ENCODE measurements at regions not wholly inside any gene's neighbourhood (a gene's known extent, or its start where the extent isn't known, plus 50 kb on each side); places are given as distances from the start of the nearest gene placed in this dataset.
"Not testable (repeated sequence)": the region's sequence is repeated elsewhere in the genome, so short reads cannot be mapped to it uniquely, and the experiment has no call there.

- TF ChIP-seq ZFX (IDR thresholded peaks at IDR 0.05) (no peak), CTCF (conservative IDR thresholded peaks at IDR 0.05) (no peak)
- H3K27ac ChIP-seq: no peak overlapping the region
Measured at GRCh38 chr16:86255966-86256365, 254.4 kb upstream of the FOXF1 start.

GRCh38 chr16:86256995-86257394 lies 253.3 kb upstream of the FOXF1 start:
- no peak overlapping the region for H3K27ac ChIP-seq
- TF ChIP-seq CTCF (conservative IDR thresholded peaks at IDR 0.05): no peak
- TF ChIP-seq ZFX (IDR thresholded peaks at IDR 0.05): no peak

GRCh38 chr16:86257546-86257945 lies 252.8 kb upstream of the FOXF1 start:
- no peak overlapping the region for H3K27ac ChIP-seq
- no peak for TF ChIP-seq CTCF (conservative IDR thresholded peaks at IDR 0.05)
- TF ChIP-seq ZFX (IDR thresholded peaks at IDR 0.05): no peak

- TF ChIP-seq ZFX (IDR thresholded peaks at IDR 0.05) (no peak), CTCF (conservative IDR thresholded peaks at IDR 0.05) (no peak)
- no peak overlapping the region for H3K27ac ChIP-seq
Measured at GRCh38 chr16:86258713-86259112, 251.6 kb upstream of the FOXF1 start.

GRCh38 chr16:86259499-86259898 lies 250.8 kb upstream of the FOXF1 start:
- TF ChIP-seq ZFX (IDR thresholded peaks at IDR 0.05) (no peak), CTCF (conservative IDR thresholded peaks at IDR 0.05) (no peak)

GRCh38 chr16:86261379-86261778 lies 248.9 kb upstream of the FOXF1 start:
- H3K27ac ChIP-seq: no peak overlapping the region
- TF ChIP-seq ZFX (IDR thresholded peaks at IDR 0.05): no peak
- no peak for TF ChIP-seq CTCF (conservative IDR thresholded peaks at IDR 0.05)

More at GRCh38 chr16:86259499-86259898, 250.8 kb upstream of the FOXF1 start:
- no peak overlapping the region for H3K27ac ChIP-seq

GRCh38 chr16:86267657-86268056 lies 242.7 kb upstream of the FOXF1 start:
- H3K27ac ChIP-seq: not testable (repeated sequence)

GRCh38 chr16:86270696-86271095 lies 239.6 kb upstream of the FOXF1 start:
- no peak for TF ChIP-seq CTCF (conservative IDR thresholded peaks at IDR 0.05)
- no peak for TF ChIP-seq ZFX (IDR thresholded peaks at IDR 0.05)
- no peak overlapping the region for H3K27ac ChIP-seq

Measured in C4-2B (cell line).